Neuronal stem cell (in vitro differentiated cells): ENCODE measurements at regions not wholly inside any gene's neighbourhood (a gene's known extent, or its start where the extent isn't known, plus 50 kb on each side); places are given as distances from the start of the nearest gene placed in this dataset.

Experiments
- DNase-seq: peaks from one replicate; pipeline ENCODE4 v3.0.0-alpha.2; 2013; ENCODE audit warnings: low spot score
- H2AFZ ChIP-seq: one replicate; pipeline ENCODE4 v1.6.1; 2013; ENCODE audit warnings: mild to moderate bottlenecking, low read length, inconsistent platforms
- H2AK5ac ChIP-seq: 2 replicates; pipeline ENCODE4 v1.6.1; 2013; ENCODE audit warnings: low read depth, mild to moderate bottlenecking, inconsistent platforms, low read length, moderate library complexity, mixed read lengths
- H2BK120ac ChIP-seq: 2 replicates; pipeline ENCODE4 v1.6.1; 2013; ENCODE audit warnings: low read depth, mild to moderate bottlenecking, inconsistent platforms, low read length, moderate library complexity, mixed read lengths
- H2BK12ac ChIP-seq: one replicate; pipeline ENCODE4 v1.6.1; 2013; ENCODE audit warnings: low read length, inconsistent platforms
- H2BK15ac ChIP-seq: 2 replicates; pipeline ENCODE4 v1.6.1; 2013; ENCODE audit warnings: mild to moderate bottlenecking, low read length, inconsistent platforms, mixed read lengths
- H2BK5ac ChIP-seq: one replicate; pipeline ENCODE4 v1.6.1; 2013; ENCODE audit warnings: inconsistent platforms, mild to moderate bottlenecking, low read length, moderate library complexity
- H3K14ac ChIP-seq: one replicate; pipeline ENCODE4 v1.6.1; 2013; ENCODE audit warnings: low read length, inconsistent platforms
- H3K18ac ChIP-seq: 2 replicates; pipeline ENCODE4 v1.6.1; 2013; ENCODE audit warnings: low read length, inconsistent platforms
- H3K23ac ChIP-seq: 2 replicates; pipeline ENCODE4 v1.6.1; 2013; ENCODE audit warnings: low read depth, mild to moderate bottlenecking, mixed read lengths, low read length, inconsistent platforms; ENCODE audit not compliant: poor library complexity
- H3K27ac ChIP-seq: replicated peaks from 3 replicates; pipeline ENCODE4 v1.5.1; 2013; ENCODE audit warnings: low read length, inconsistent platforms
- H3K27me3 ChIP-seq, 3 experiments: 2 replicates each; pipeline ENCODE4 v1.6.1; 2013; ENCODE audit warnings: low read length in 3 of 3, mild to moderate bottlenecking in 2 of 3, inconsistent platforms in 1 of 3, low read depth in 1 of 3, mixed read lengths in 1 of 3, moderate library complexity in 1 of 3; ENCODE audit not compliant: control insufficient read depth in 3 of 3, insufficient read depth in 3 of 3
- H3K36me3 ChIP-seq, 2 donors: replicated peaks in 1 of 2; 2 replicates each; pipeline ENCODE4 v1.6.1; 2013; ENCODE audit warnings: low read length in 2 of 2; ENCODE audit not compliant: control insufficient read depth in 2 of 2, insufficient read depth in 2 of 2
- H3K4ac ChIP-seq: 2 replicates; pipeline ENCODE4 v1.6.1; 2013; ENCODE audit warnings: inconsistent platforms, mild to moderate bottlenecking, low read length, moderate library complexity
- H3K4me1 ChIP-seq, 2 donors: 1 replicate in 1 of 2; 2 replicates in 1 of 2; pipeline ENCODE4 v1.6.1; 2013; ENCODE audit warnings: low read length in 2 of 2, low read depth in 1 of 2; ENCODE audit not compliant: control insufficient read depth in 2 of 2, insufficient read depth in 1 of 2
- H3K4me2 ChIP-seq: one replicate; pipeline ENCODE4 v1.6.1; 2013; ENCODE audit warnings: mild to moderate bottlenecking, low read length, inconsistent platforms; ENCODE audit not compliant: insufficient read depth, poor library complexity, severe bottlenecking
- H3K4me3 ChIP-seq, 2 donors: 2 replicates each; pipeline ENCODE4 v1.5.1; 2013; ENCODE audit warnings: low read length in 2 of 2, mild to moderate bottlenecking in 2 of 2, inconsistent platforms in 1 of 2, moderate library complexity in 1 of 2
- H3K79me1 ChIP-seq: one replicate; pipeline ENCODE4 v1.6.1; 2013; ENCODE audit warnings: low read depth, mild to moderate bottlenecking, inconsistent platforms, low read length, moderate library complexity
- H3K9ac ChIP-seq: one replicate; pipeline ENCODE4 v1.6.1; 2013; ENCODE audit warnings: mild to moderate bottlenecking, low read depth, low read length, inconsistent platforms; ENCODE audit not compliant: poor library complexity
- H3K9me3 ChIP-seq, 2 donors: replicated peaks in 1 of 2; 2 replicates each; pipeline versions ENCODE3 to v1.6.1; 2013; ENCODE audit warnings: low read length in 2 of 2, mild to moderate bottlenecking in 2 of 2, inconsistent platforms in 1 of 2, low read depth in 1 of 2, mixed read lengths in 1 of 2, moderate library complexity in 1 of 2; ENCODE audit not compliant: control insufficient read depth in 2 of 2, insufficient read depth in 1 of 2
- H4K8ac ChIP-seq: one replicate; pipeline ENCODE4 v1.6.1; 2013; ENCODE audit warnings: low read depth, mild to moderate bottlenecking, inconsistent platforms, low read length, moderate library complexity
- H4K91ac ChIP-seq: one replicate; pipeline ENCODE4 v1.6.1; 2013; ENCODE audit warnings: low read length, low read depth, mild to moderate bottlenecking, inconsistent platforms; ENCODE audit not compliant: poor library complexity
- WGBS, 2 donors: extraction: QIAGEN DNeasy Blood & Tissue Kit; methylation state at CpG; one replicate each; pipeline ENCODE4 v1.1.7; 2013; ENCODE audit warnings: missing lambda C conversion rate in 2 of 2, mixed read lengths in 1 of 2; ENCODE audit not compliant: insufficient read length in 2 of 2, insufficient replicate concordance in 1 of 2; ENCODE audit errors: extremely low coverage in 2 of 2; 5-methylcytosine and 5-hydroxymethylcytosine counted together

GRCh38 chr1:189627427-189627826 lies 850.2 kb downstream of the BRINP3 start:
- Histone ChIP-seq H2AFZ (no peak overlapping the region), H4K91ac (no peak overlapping the region), H3K9ac (no peak overlapping the region), H3K27ac (no peak overlapping the region), H2BK5ac (no peak overlapping the region), H2BK12ac (no peak overlapping the region), H3K4ac (no peak overlapping the region), H2AK5ac (no peak overlapping the region), H4K8ac (no peak overlapping the region), H3K36me3 (no peaks in the 10 kb centered on the region), H3K4me1 (no peaks in the 10 kb centered on the region), H3K4me3 (no peak overlapping the region), H3K79me1 (no peaks in the 10 kb centered on the region), H3K27me3 (no peaks in the 10 kb centered on the region), H3K14ac (no peak overlapping the region), H2BK120ac (no peak overlapping the region), H3K18ac (no peak overlapping the region), H2BK15ac (no peak overlapping the region), H3K23ac (no peak overlapping the region), H3K4me2 (no peak overlapping the region), H3K9me3 (no peaks in the 10 kb centered on the region)
- WGBS, 2 donors: no CpG with 5 or more reads among the region's 2 CpGs
- DNase-seq: no peak

- no peak overlapping the region for H3K23ac ChIP-seq
- H3K27ac ChIP-seq: no peak overlapping the region
- WGBS, 2 donors: no CpG with 5 or more reads among the region's 3 CpGs
- no peaks in the 10 kb centered on the region for H3K79me1 ChIP-seq
- H3K4me3 ChIP-seq: no peak overlapping the region
- no peak overlapping the region for H2BK120ac ChIP-seq
- H3K9me3 ChIP-seq: no peaks in the 10 kb centered on the region
- no peaks in the 10 kb centered on the region for H3K27me3 ChIP-seq
- DNase-seq: no peak
- no peak overlapping the region for H3K9ac ChIP-seq
- no peaks in the 10 kb centered on the region for H3K4me1 ChIP-seq
- H2AK5ac ChIP-seq: no peak overlapping the region
- H2BK15ac ChIP-seq: no peak overlapping the region
- no peak overlapping the region for H3K4ac ChIP-seq
- no peak overlapping the region for H3K4me2 ChIP-seq
- no peak overlapping the region for H4K8ac ChIP-seq
- H2AFZ ChIP-seq: peak overlapping the region; percentile 64
- H3K36me3 ChIP-seq: no peaks in the 10 kb centered on the region
- H3K18ac ChIP-seq: no peak overlapping the region
- H2BK5ac ChIP-seq: no peak overlapping the region
- H4K91ac ChIP-seq: no peak overlapping the region
- no peak overlapping the region for H2BK12ac ChIP-seq
- no peak overlapping the region for H3K14ac ChIP-seq
Observed at GRCh38 chr1:189628857-189629256, 848.8 kb downstream of the BRINP3 start.

- Histone ChIP-seq H4K8ac (no peak overlapping the region), H3K14ac (no peak overlapping the region), H4K91ac (no peak overlapping the region), H3K9ac (no peak overlapping the region), H3K4ac (no peak overlapping the region), H3K4me2 (no peak overlapping the region), H3K9me3 (no peaks in the 10 kb centered on the region), H3K23ac (no peak overlapping the region), H3K79me1 (no peaks in the 10 kb centered on the region), H2BK12ac (no peak overlapping the region), H2BK120ac (no peak overlapping the region), H2AFZ (no peak overlapping the region), H3K36me3 (no peaks in the 10 kb centered on the region), H3K4me3 (no peak overlapping the region), H3K4me1 (no peaks in the 10 kb centered on the region), H2BK15ac (no peak overlapping the region), H2AK5ac (no peak overlapping the region), H3K27ac (no peak overlapping the region), H3K27me3 (no peaks in the 10 kb centered on the region), H2BK5ac (no peak overlapping the region), H3K18ac (no peak overlapping the region)
- no CpG with 5 or more reads among the region's 2 CpGs for WGBS, 2 donors
- no peak for DNase-seq
Observed at GRCh38 chr1:189633658-189634057, 844.0 kb downstream of the BRINP3 start.

GRCh38 chr1:189637041-189637440 lies 840.6 kb downstream of the BRINP3 start:
- Histone ChIP-seq H3K23ac (no peak overlapping the region), H2BK120ac (no peak overlapping the region), H3K4me2 (no peak overlapping the region), H3K27me3 (no peaks in the 10 kb centered on the region), H2BK12ac (no peak overlapping the region), H3K9ac (no peak overlapping the region), H3K14ac (no peak overlapping the region), H4K8ac (no peak overlapping the region), H4K91ac (no peak overlapping the region), H3K4ac (no peak overlapping the region), H2AFZ (peak overlapping the region; percentile 3), H2AK5ac (no peak overlapping the region), H3K79me1 (no peaks in the 10 kb centered on the region), H3K4me1 (no peaks in the 10 kb centered on the region), H2BK15ac (no peak overlapping the region), H3K4me3 (no peak overlapping the region), H2BK5ac (no peak overlapping the region), H3K18ac (no peak overlapping the region), H3K27ac (no peak overlapping the region), H3K36me3 (no peaks in the 10 kb centered on the region), H3K9me3 (no peaks in the 10 kb centered on the region)
- DNase-seq: no peak
- no CpG with 5 or more reads among the region's 2 CpGs for WGBS, 2 donors
